Neural cell (in vitro differentiated cells): ENCODE measurements at regions not wholly inside any gene's neighbourhood (a gene's known extent, or its start where the extent isn't known, plus 50 kb on each side); places are given as distances from the start of the nearest gene placed in this dataset.

Experiments used
- CTCF ChIP-seq: fragments of 450-650 bp; IDR thresholded peaks from 2 replicates; pipeline ENCODE4 v1.5.1; 2014; ENCODE audit warnings: antibody characterized with exemption, mild to moderate bottlenecking, moderate library complexity; ENCODE audit not compliant: poor library complexity, severe bottlenecking
- EP300 ChIP-seq: fragments of 450-650 bp; conservative IDR thresholded peaks from 2 replicates; pipeline ENCODE4 v1.6.1; 2014; ENCODE audit warnings: antibody characterized with exemption, mild to moderate bottlenecking, moderate library complexity; ENCODE audit not compliant: poor library complexity, severe bottlenecking
- EZH2 ChIP-seq: fragments of 200-600, 300-800 bp; shearing (Covaris generic), sonication (generic); IDR thresholded peaks from 2 replicates; pipeline ENCODE4 v1.6.1; 2014; ENCODE audit warnings: antibody characterized with exemption, low read length, borderline replicate concordance, mild to moderate bottlenecking; ENCODE audit not compliant: insufficient read depth, poor library complexity, severe bottlenecking
- POLR2AphosphoS5 ChIP-seq: IDR thresholded peaks from 2 replicates; pipeline ENCODE4 v1.6.1; 2012
- RAD21 ChIP-seq: fragments of 450-650 bp; conservative IDR thresholded peaks from 2 replicates; pipeline ENCODE4 v1.6.1; 2014; ENCODE audit warnings: antibody characterized with exemption, mild to moderate bottlenecking, moderate library complexity
- REST ChIP-seq: IDR thresholded peaks from 2 replicates; pipeline ENCODE4 v1.6.1; 2012; ENCODE audit warnings: borderline replicate concordance
- SMC3 ChIP-seq: fragments of 450-650 bp; conservative IDR thresholded peaks from 2 replicates; pipeline ENCODE4 v1.6.1; 2014; ENCODE audit warnings: antibody characterized with exemption, mild to moderate bottlenecking, moderate library complexity; ENCODE audit not compliant: poor library complexity
- TAF1 ChIP-seq: IDR thresholded peaks from 2 replicates; pipeline ENCODE4 v1.6.1; 2012; ENCODE audit warnings: low read depth

GRCh38 chr16:7021653-7022275, 310.9 kb upstream of the RBFOX1 start:
- no peak for TF ChIP-seq SMC3
- no peak for TF ChIP-seq EZH2
- no peak for TF ChIP-seq CTCF
- TF ChIP-seq POLR2AphosphoS5, result no peak
- TF ChIP-seq REST, result no peak
- no peak for TF ChIP-seq EP300
- no peak for TF ChIP-seq RAD21
- no peak for TF ChIP-seq TAF1
